ENCODE measurements at regions not wholly inside any gene's neighbourhood (a gene's known extent, or its start where the extent isn't known, plus 50 kb on each side); places are given as distances from the start of the nearest gene placed in this dataset.

- BruUV-seq (replicated peaks), result no TSS peak
- Histone ChIP-seq H3K4me1 (replicated peaks in 1 of 2; ENCODE audit: control insufficient read depth in 2 of 2, insufficient read depth in 2 of 2, low read length in 2 of 2) (no peaks in the 10 kb centered on the region), H3K4me3 (no peak overlapping the region), H2AFZ (ENCODE audit: low read depth, low read length) (no peak overlapping the region), H3K36me3 (ENCODE audit: control insufficient read depth, insufficient read depth, low read length) (no peaks in the 10 kb centered on the region), H3K27me3 (ENCODE audit: control insufficient read depth in 2 of 2, insufficient read depth in 2 of 2, low read length in 2 of 2) (no peaks in the 10 kb centered on the region), H3K9me1 (ENCODE audit: control insufficient read depth, insufficient read depth, low read length) (no peaks in the 10 kb centered on the region), H4K20me1 (replicated peaks; ENCODE audit: control insufficient read depth, insufficient read depth, low read length) (no peaks in the 10 kb centered on the region), H3K9ac (ENCODE audit: insufficient read depth in 1 of 2, low read depth in 2 of 2, low read length in 2 of 2) (no peak overlapping the region), H3K79me2 (ENCODE audit: control insufficient read depth, insufficient read depth, low read length) (no peaks in the 10 kb centered on the region), H3K4me2 (ENCODE audit: insufficient read depth, low read length) (no peak overlapping the region), H3K27ac (ENCODE audit: extremely low read depth, low read depth, low read length) (no peak overlapping the region), H3K9me3 (replicated peaks; ENCODE audit: control insufficient read depth, insufficient read depth, low read depth, low read length) (no peaks in the 10 kb centered on the region)
- ATAC-seq (no peak), FAIRE-seq (no peak), DNase-seq (ENCODE audit: extremely low read depth in 1 of 4, low spot score in 3 of 4) (no peak)
- POLR2A ChIA-PET, result no interaction called here
- in situ Hi-C loops (cut with MboI), result no loop called here
- WGBS (ENCODE audit: insufficient coverage, low coverage, missing lambda C conversion rate), result 0% methylated on average over 1 of the region's 1 CpG
- intact Hi-C loops (cut with micrococcal nuclease), result no loop called here
- TF ChIP-seq TBP (optimal IDR thresholded peaks at IDR 0.05; ENCODE audit: low read depth, low read length), result no peak
- TF ChIP-seq ZFP30 (CRISPR knock-in tag; IDR thresholded peaks at IDR 0.05; ENCODE audit: borderline replicate concordance), result no peak
- no peak for TF ChIP-seq ZC3H8 (IDR thresholded peaks at IDR 0.05)
- no peak for TF ChIP-seq HDAC8 (tag; IDR thresholded peaks at IDR 0.05)
- TF ChIP-seq XRCC4 (IDR thresholded peaks at IDR 0.05; ENCODE audit: extremely low read depth, insufficient read depth, insufficient read length), result no peak
- no peak for TF ChIP-seq USF1 (CRISPR knock-in tag; IDR thresholded peaks at IDR 0.05)
- no peak for TF ChIP-seq SOX6 (IDR thresholded peaks at IDR 0.05)
- TF ChIP-seq CCNT2 (IDR thresholded peaks at IDR 0.05; ENCODE audit: borderline replicate concordance, extremely low read depth, insufficient read length, low read depth, low read length), result no peak
- no peak for TF ChIP-seq FUS (optimal IDR thresholded peaks at IDR 0.05; ENCODE audit: low read depth, low read length)
- TF ChIP-seq KDM1A (IDR thresholded peaks at IDR 0.05), result no peak
- CTCF ChIA-PET (ENCODE audit: low intra/inter-chr PET ratio), result no interaction called here
Observed at GRCh38 chr1:71324671-71325267, 243.9 kb upstream of the ZRANB2 start.
